Fibroblast of mammary gland (primary cell): ENCODE measurements at regions not wholly inside any gene's neighbourhood (a gene's known extent, or its start where the extent isn't known, plus 50 kb on each side); places are given as distances from the start of the nearest gene placed in this dataset.
"Not testable (repeated sequence)": the region's sequence is repeated elsewhere in the genome, so short reads cannot be mapped to it uniquely, and the experiment has no call there.

Source experiments
- DNase-seq: peaks from one replicate; pipeline ENCODE4 v3.0.0-alpha.2; 2010; ENCODE audit warnings: low read depth
- H3K4me3 ChIP-seq: 2 replicates; pipeline ENCODE4 v1.5.1; 2011; ENCODE audit warnings: low read depth, mild to moderate bottlenecking, low read length, moderate library complexity; ENCODE audit not compliant: control insufficient read depth
- TF ChIP-seq, protein P1 (sequence below): conservative IDR thresholded peaks from 2 replicates; pipeline ENCODE4 v1.5.1; 2011; ENCODE audit warnings: low read depth, low read length, inconsistent platforms; ENCODE audit not compliant: control insufficient read depth, insufficient read depth

- no peak overlapping the region for H3K4me3 ChIP-seq
- no peak for DNase-seq
- TF ChIP-seq, protein P1, sequence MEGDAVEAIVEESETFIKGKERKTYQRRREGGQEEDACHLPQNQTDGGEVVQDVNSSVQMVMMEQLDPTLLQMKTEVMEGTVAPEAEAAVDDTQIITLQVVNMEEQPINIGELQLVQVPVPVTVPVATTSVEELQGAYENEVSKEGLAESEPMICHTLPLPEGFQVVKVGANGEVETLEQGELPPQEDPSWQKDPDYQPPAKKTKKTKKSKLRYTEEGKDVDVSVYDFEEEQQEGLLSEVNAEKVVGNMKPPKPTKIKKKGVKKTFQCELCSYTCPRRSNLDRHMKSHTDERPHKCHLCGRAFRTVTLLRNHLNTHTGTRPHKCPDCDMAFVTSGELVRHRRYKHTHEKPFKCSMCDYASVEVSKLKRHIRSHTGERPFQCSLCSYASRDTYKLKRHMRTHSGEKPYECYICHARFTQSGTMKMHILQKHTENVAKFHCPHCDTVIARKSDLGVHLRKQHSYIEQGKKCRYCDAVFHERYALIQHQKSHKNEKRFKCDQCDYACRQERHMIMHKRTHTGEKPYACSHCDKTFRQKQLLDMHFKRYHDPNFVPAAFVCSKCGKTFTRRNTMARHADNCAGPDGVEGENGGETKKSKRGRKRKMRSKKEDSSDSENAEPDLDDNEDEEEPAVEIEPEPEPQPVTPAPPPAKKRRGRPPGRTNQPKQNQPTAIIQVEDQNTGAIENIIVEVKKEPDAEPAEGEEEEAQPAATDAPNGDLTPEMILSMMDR: no peak
Observed at GRCh38 chr3:102718651-102719050, 283.8 kb downstream of the ZPLD1 start.

- no peak overlapping the region for H3K4me3 ChIP-seq
- TF ChIP-seq, protein P1: no peak
- no peak for DNase-seq
Observed at GRCh38 chr3:102722317-102722716, 287.5 kb downstream of the ZPLD1 start.

GRCh38 chr3:102727340-102727739, 292.5 kb downstream of the ZPLD1 start:
- no peak overlapping the region for H3K4me3 ChIP-seq
- TF ChIP-seq, protein P1: no peak
- DNase-seq: no peak

DNA sequence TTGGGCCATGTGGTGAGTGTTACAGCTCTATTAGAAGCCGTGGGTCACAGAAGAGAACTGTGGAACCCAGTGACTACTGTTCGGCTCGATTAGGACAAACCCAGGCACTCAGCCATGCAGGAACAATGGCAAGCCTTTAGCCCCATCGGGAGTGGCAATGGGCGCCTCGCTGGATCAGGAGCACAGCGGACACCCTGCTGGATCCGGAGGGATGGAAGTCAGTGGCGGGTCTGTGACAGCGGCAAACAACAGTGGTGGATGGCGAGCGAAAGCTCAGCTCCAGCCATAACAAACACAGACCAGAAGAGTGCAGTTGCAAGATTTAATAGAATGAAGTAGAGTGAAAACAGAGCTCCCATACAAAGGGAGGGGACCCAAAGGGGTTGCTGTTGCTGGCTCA, 297.8 kb downstream of the ZPLD1 start:
- not testable (repeated sequence) for DNase-seq, H3K4me3 ChIP-seq

- no peak overlapping the region for H3K4me3 ChIP-seq
- no peak for DNase-seq
- TF ChIP-seq, protein P1: no peak
Observed at GRCh38 chr3:102733791-102734563, 299.2 kb downstream of the ZPLD1 start.

DNA sequence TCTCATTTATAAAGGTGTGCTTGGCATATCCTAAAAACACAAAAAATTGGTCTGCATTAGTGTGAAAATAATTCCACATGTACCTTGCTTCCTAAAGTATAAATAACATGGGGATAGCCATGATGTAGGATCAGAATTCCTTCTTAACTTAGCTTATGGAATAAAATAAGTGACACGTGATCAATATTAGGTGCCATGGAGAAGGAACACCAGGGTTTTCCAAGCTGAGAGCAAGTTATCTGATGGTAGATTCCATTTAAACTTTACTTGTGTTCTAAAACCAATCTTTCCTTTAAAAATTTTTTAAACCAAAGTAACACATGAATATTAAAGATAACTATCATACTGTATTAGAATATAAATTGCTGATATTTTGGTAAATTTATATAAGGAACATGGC, 300.5 kb downstream of the ZPLD1 start:
- no peak overlapping the region for H3K4me3 ChIP-seq
- TF ChIP-seq, protein P1: no peak
- no peak for DNase-seq

GRCh38 chr3:102736288-102736974, 301.6 kb downstream of the ZPLD1 start:
- DNase-seq: no peak
- TF ChIP-seq, protein P1: no peak
- no peak overlapping the region for H3K4me3 ChIP-seq
